PC-9 (cell line): ENCODE measurements at regions not wholly inside any gene's neighbourhood (a gene's known extent, or its start where the extent isn't known, plus 50 kb on each side); places are given as distances from the start of the nearest gene placed in this dataset.

Source experiments
- EZH2 ChIP-seq: fragments of 200-600 bp; sonication (generic); IDR thresholded peaks from 2 replicates; pipeline ENCODE4 v1.8.0; 2017; ENCODE audit warnings: antibody characterized with exemption, low read depth
- TF ChIP-seq, protein P1 (sequence below): fragments of 200-600 bp; sonication (generic); conservative IDR thresholded peaks from 2 replicates; pipeline ENCODE4 v1.6.1; 2017; ENCODE audit warnings: mixed run types, antibody characterized with exemption, mild to moderate bottlenecking, moderate library complexity

- TF ChIP-seq, protein P1, sequence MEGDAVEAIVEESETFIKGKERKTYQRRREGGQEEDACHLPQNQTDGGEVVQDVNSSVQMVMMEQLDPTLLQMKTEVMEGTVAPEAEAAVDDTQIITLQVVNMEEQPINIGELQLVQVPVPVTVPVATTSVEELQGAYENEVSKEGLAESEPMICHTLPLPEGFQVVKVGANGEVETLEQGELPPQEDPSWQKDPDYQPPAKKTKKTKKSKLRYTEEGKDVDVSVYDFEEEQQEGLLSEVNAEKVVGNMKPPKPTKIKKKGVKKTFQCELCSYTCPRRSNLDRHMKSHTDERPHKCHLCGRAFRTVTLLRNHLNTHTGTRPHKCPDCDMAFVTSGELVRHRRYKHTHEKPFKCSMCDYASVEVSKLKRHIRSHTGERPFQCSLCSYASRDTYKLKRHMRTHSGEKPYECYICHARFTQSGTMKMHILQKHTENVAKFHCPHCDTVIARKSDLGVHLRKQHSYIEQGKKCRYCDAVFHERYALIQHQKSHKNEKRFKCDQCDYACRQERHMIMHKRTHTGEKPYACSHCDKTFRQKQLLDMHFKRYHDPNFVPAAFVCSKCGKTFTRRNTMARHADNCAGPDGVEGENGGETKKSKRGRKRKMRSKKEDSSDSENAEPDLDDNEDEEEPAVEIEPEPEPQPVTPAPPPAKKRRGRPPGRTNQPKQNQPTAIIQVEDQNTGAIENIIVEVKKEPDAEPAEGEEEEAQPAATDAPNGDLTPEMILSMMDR = no peak
- TF ChIP-seq EZH2 = no peak
Observed at GRCh38 chr5:163585206-163585605, 79.8 kb downstream of the MAT2B start.
